ENCODE measurements at regions not wholly inside any gene's neighbourhood (a gene's known extent, or its start where the extent isn't known, plus 50 kb on each side); places are given as distances from the start of the nearest gene placed in this dataset.

DNA sequence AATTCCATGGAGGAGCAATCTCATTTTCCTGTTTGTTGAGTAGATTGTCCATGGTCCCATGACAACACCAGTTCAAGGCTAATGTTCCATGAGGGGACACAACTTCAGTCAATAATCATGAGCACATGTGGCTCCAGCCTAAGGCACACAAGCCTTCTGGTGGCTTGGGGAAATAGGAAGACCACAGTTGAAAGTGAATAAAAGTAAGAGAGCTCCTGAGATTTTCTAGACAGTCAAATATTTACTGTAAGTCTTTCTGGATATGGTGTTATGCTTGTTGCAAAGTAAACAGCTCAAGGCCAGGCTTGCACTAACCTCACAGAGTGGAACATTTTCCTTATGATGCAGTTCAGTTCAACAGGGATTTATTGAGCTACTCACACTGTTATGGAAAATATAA lies 206.9 kb upstream of the SLC38A2 start:
- CTCF ChIA-PET: interaction anchor here (1.1 to 1.2 kb wide), 2 partner anchors 354 to 454 kb away, joined by 3 read pairs; no protein-coding TSS in a partner anchor
- POLR2A ChIA-PET: interaction anchor here (0.6 to 1.8 kb wide), 8 partner anchors 8 to 242 kb away, joined by 3 to 8 read pairs (median 4); no protein-coding TSS in a partner anchor

DNA sequence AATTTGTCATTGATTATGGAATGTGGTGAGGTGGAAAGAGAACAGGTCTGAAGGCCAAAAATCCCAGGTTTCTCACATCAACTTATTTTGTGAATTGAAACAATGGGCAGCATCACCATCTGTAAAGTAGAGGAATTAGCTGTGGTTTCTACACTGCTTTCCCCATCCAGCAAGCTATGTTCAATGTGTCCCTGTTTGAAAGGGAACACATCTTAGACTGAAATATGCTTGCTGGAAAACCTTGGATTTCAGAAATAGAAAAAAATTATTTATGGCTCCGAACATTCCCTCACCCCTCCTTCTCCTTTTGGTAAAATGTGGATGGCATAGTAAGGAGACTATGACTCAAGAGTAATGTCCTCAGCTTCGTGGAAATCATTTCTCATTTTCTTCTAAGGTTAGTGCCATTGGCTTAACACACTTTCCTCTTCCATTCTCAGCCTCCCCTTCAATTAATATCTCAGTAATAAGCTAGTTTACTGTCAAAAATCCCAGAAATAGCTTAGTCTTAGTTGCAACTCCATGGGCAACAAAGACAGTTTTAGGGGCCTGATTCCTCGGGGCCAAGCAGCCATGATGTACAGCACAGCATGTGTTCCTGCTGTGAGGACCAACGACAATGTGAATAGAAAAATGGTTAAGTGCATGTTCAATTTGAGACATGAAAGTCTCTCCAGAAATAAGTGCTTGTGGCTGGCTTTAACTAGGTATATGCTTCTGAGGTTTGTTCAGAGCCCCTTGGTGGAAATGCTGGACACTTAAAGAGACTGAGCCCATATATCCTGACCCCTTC lies 205.8 kb upstream of the SLC38A2 start:
- Mint-ChIP-seq H3K4me3 (ENCODE audit: unreplicated experiment) (no peak overlapping the region), H3K27ac (ENCODE audit: low read depth, unreplicated experiment) (no peak overlapping the region), H3K4me1 (ENCODE audit: insufficient read depth, unreplicated experiment) (peaks cover 13% of the 10 kb centered on the region), H3K36me3 (ENCODE audit: insufficient read depth, unreplicated experiment) (no peaks in the 10 kb centered on the region), H3K27me3 (ENCODE audit: insufficient read depth, unreplicated experiment) (no peaks in the 10 kb centered on the region), H3K9me3 (ENCODE audit: unreplicated experiment) (peaks cover 7% of the 10 kb centered on the region)
- intact Hi-C loops (cut with micrococcal nuclease): no loop called here
- ChIA-PET CTCF (interaction anchor here (0.5 to 0.9 kb wide), 5 partner anchors 71 to 1562 kb away, joined by 3 to 4 read pairs (median 4); no protein-coding TSS in a partner anchor), POLR2A (interaction anchor here (0.6 to 1.8 kb wide), 7 partner anchors 9 to 241 kb away, joined by 3 to 8 read pairs (median 4); no protein-coding TSS in a partner anchor)
- DNase-seq (ENCODE audit: unreplicated experiment): no peak
- no TSS peak for BruUV-seq (replicated peaks)
- TF ChIP-seq, protein P1, sequence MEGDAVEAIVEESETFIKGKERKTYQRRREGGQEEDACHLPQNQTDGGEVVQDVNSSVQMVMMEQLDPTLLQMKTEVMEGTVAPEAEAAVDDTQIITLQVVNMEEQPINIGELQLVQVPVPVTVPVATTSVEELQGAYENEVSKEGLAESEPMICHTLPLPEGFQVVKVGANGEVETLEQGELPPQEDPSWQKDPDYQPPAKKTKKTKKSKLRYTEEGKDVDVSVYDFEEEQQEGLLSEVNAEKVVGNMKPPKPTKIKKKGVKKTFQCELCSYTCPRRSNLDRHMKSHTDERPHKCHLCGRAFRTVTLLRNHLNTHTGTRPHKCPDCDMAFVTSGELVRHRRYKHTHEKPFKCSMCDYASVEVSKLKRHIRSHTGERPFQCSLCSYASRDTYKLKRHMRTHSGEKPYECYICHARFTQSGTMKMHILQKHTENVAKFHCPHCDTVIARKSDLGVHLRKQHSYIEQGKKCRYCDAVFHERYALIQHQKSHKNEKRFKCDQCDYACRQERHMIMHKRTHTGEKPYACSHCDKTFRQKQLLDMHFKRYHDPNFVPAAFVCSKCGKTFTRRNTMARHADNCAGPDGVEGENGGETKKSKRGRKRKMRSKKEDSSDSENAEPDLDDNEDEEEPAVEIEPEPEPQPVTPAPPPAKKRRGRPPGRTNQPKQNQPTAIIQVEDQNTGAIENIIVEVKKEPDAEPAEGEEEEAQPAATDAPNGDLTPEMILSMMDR (IDR thresholded peaks at IDR 0.05; ENCODE audit: unreplicated experiment): no peak

More for the DNA sequence above, 206.9 kb upstream of the SLC38A2 start:
- H3K4me1 Mint-ChIP-seq (ENCODE audit: insufficient read depth, unreplicated experiment): peaks cover 13% of the 10 kb centered on the region
- H3K4me3 Mint-ChIP-seq (ENCODE audit: unreplicated experiment): no peak overlapping the region
- intact Hi-C loops (cut with micrococcal nuclease): no loop called here
- H3K36me3 Mint-ChIP-seq (ENCODE audit: insufficient read depth, unreplicated experiment): no peaks in the 10 kb centered on the region
- H3K9me3 Mint-ChIP-seq (ENCODE audit: unreplicated experiment): peaks cover 17% of the 10 kb centered on the region
- BruUV-seq (replicated peaks): no TSS peak
- no peak for DNase-seq (ENCODE audit: unreplicated experiment)
- H3K27me3 Mint-ChIP-seq (ENCODE audit: insufficient read depth, unreplicated experiment): no peaks in the 10 kb centered on the region
- TF ChIP-seq, protein P1 (IDR thresholded peaks at IDR 0.05; ENCODE audit: unreplicated experiment): no peak
- no peak overlapping the region for H3K27ac Mint-ChIP-seq (ENCODE audit: low read depth, unreplicated experiment)

DNA sequence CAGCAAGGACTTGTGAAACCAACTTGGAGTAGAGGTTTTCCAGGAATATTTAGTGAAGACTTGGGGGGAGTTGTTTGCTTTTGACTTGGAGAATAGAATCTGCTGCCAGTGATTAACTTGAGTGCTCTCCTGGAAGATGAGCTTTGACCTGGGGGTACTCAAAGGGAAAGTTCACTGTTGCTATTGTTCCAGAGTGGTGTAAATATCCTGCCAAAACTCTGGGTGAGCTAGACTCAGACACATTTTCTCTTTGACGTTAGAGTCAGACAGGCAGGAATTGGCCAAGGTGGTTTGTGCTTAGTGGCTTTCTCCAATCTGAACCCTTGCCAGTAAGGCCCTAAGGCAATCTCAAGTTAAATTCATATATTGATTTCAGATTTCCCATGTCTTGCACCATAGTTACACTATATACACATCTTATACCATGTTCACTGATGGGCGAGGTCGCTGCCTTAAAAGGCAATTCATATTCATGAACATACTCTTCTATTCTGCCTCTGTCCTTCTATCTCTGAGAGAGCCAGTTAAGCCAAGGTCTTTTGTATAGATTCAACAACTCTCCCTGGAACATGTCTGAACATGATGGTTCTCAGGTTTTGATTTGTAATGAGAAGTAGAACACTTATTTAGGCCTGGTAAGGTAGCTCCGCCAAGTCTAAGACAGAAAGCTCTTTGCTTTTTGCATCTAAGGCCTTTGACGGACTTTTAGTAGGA lies 204.6 kb upstream of the SLC38A2 start:
- intact Hi-C loops (cut with micrococcal nuclease): no loop called here
- no peaks in the 10 kb centered on the region for H3K36me3 Mint-ChIP-seq (ENCODE audit: insufficient read depth, unreplicated experiment)
- ChIA-PET CTCF (no interaction called here), POLR2A (interaction anchor here (0.7 to 1.6 kb wide), 4 partner anchors 16 to 85 kb away, joined by 3 to 5 read pairs (median 4); no protein-coding TSS in a partner anchor)
- H3K9me3 Mint-ChIP-seq (ENCODE audit: unreplicated experiment): no peaks in the 10 kb centered on the region
- H3K27ac Mint-ChIP-seq (ENCODE audit: low read depth, unreplicated experiment): peak overlapping the region; percentile 24
- peaks cover 13% of the 10 kb centered on the region for H3K4me1 Mint-ChIP-seq (ENCODE audit: insufficient read depth, unreplicated experiment)
- no TSS peak for BruUV-seq (replicated peaks)
- TF ChIP-seq, protein P1 (IDR thresholded peaks at IDR 0.05; ENCODE audit: unreplicated experiment): no peak
- no peak overlapping the region for H3K4me3 Mint-ChIP-seq (ENCODE audit: unreplicated experiment)
- no peak for DNase-seq (ENCODE audit: unreplicated experiment)
- no peaks in the 10 kb centered on the region for H3K27me3 Mint-ChIP-seq (ENCODE audit: insufficient read depth, unreplicated experiment)

DNA sequence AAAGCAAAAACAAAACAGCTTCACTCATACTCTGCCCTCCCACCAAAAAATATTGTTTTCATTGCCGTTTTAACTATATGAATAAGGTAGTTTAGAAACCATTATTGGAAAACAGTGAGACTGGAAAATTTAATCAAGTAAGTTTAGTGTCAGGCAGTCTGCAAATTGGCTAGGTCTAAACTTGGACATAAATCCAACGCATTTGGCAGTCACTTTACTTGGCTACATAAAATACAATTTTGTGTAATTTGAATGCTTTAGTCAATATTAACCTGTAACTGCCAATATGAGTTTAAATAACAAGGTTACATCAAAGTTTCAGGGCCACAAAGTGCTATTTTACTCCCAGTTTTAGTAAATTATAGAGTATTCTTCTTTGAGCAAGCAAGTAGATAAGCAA lies 202.3 kb upstream of the SLC38A2 start:
- Mint-ChIP-seq H3K27ac (ENCODE audit: low read depth, unreplicated experiment) (no peak overlapping the region), H3K4me1 (ENCODE audit: insufficient read depth, unreplicated experiment) (peaks cover 8% of the 10 kb centered on the region), H3K4me3 (ENCODE audit: unreplicated experiment) (no peak overlapping the region), H3K36me3 (ENCODE audit: insufficient read depth, unreplicated experiment) (no peaks in the 10 kb centered on the region), H3K27me3 (ENCODE audit: insufficient read depth, unreplicated experiment) (no peaks in the 10 kb centered on the region), H3K9me3 (ENCODE audit: unreplicated experiment) (no peaks in the 10 kb centered on the region)
- ChIA-PET CTCF (no interaction called here), POLR2A (no interaction called here)
- no peak for DNase-seq (ENCODE audit: unreplicated experiment)
- BruUV-seq (replicated peaks): no TSS peak
- intact Hi-C loops (cut with micrococcal nuclease): no loop called here
- TF ChIP-seq, protein P1 (IDR thresholded peaks at IDR 0.05; ENCODE audit: unreplicated experiment): no peak
